HCT116 (cell line): ENCODE measurements at regions not wholly inside any gene's neighbourhood (a gene's known extent, or its start where the extent isn't known, plus 50 kb on each side); places are given as distances from the start of the nearest gene placed in this dataset.

Experiments used
- ATAC-seq: fragments of 200-7000 bp; cut with Tn5 transposase; 2 replicates; pipeline ENCODE4 v1.9.1; 2020; ENCODE audit warnings: mild to moderate bottlenecking, moderate library complexity
- BruUV-seq: library from RNA; stranded (reverse); fragments of 400-500 nt; replicated peaks from 2 replicates; lab custom pipeline; 2021; lab: Mats Ljungman, UMichigan
- CTCF ChIA-PET: fragments of 300-600 bp; sonication (Branson Sonifier 250); formaldehyde crosslinking; loops from one replicate; lab custom pipeline; 2021; ENCODE audit warnings: antibody characterized with exemption; lab: Charles Lee
- POLR2A ChIA-PET: fragments of 300-600, 350-600 bp; sonication (Branson Sonifier 250); formaldehyde crosslinking; loops from one replicate; lab custom pipeline; 2021; ENCODE audit warnings: antibody characterized with exemption; lab: Charles Lee
- RAD21 ChIA-PET, 2 experiments: fragments of 300-600 bp; sonication (Branson Sonifier 250); formaldehyde crosslinking; loops; one replicate each; lab custom pipeline; 2023; ENCODE audit warnings: low total read pairs in 2 of 2; ENCODE audit not compliant: uncharacterized antibody in 2 of 2, unreplicated experiment in 2 of 2, low non-redundant PET in 1 of 2; lab: Charles Lee
- DNase-seq: peaks from one replicate; pipeline ENCODE4 v3.0.0-alpha.2; 2010; ENCODE audit warnings: low read depth, low spot score
- H2AFZ ChIP-seq: fragments of 200-600 bp; shearing (Covaris generic), sonication (generic); 2 replicates; pipeline ENCODE4 v1.6.1; 2017; ENCODE audit warnings: low read depth, mixed run types, mixed read lengths, antibody characterized with exemption, low read length; ENCODE audit not compliant: poor library complexity, severe bottlenecking
- H3K27ac ChIP-seq: 2 replicates; pipeline ENCODE4 v1.5.1; 2012; ENCODE audit warnings: low read depth, low read length
- H3K27me3 ChIP-seq: fragments of 200-600 bp; sonication (generic); 2 replicates; pipeline ENCODE4 v1.6.1; 2016; ENCODE audit warnings: mixed run types, low read length, mixed read lengths; ENCODE audit not compliant: insufficient read depth
- H3K36me3 ChIP-seq, 2 experiments: fragments of 200-500 bp in 1 of 2; fragments of 200-600 bp in 1 of 2; sonication (Bioruptor generic) in 1 of 2; sonication (generic) in 1 of 2; 2 replicates each; pipeline versions ENCODE4 v1.5.1 to v1.6.1; 2014 to 2016; ENCODE audit warnings: low read length in 2 of 2, inconsistent platforms in 1 of 2, mixed read lengths in 1 of 2, mixed run types in 1 of 2; ENCODE audit not compliant: insufficient read depth in 2 of 2, control insufficient read depth in 1 of 2
- H3K4me1 ChIP-seq, 2 experiments: fragments of 200-600 bp in 1 of 2; sonication (generic) in 1 of 2; 2 replicates each; pipeline versions ENCODE4 v1.5.1 to v1.6.1; 2012 to 2017; ENCODE audit warnings: low read length in 2 of 2, inconsistent platforms in 1 of 2, mild to moderate bottlenecking in 1 of 2, mixed read lengths in 1 of 2, mixed run types in 1 of 2, moderate library complexity in 1 of 2; ENCODE audit not compliant: insufficient read depth in 2 of 2, control insufficient read depth in 1 of 2
- H3K4me2 ChIP-seq: fragments of 200-600 bp; sonication (generic); 2 replicates; pipeline ENCODE4 v1.6.1; 2017; ENCODE audit warnings: mixed run types, low read length, mixed read lengths
- H3K4me3 ChIP-seq, 2 experiments: fragments of 200-600 bp in 1 of 2; sonication (generic) in 1 of 2; replicated peaks in 1 of 2; 2 replicates each; pipeline ENCODE4 v1.5.1; 2011 to 2016; ENCODE audit warnings: low read length in 2 of 2, control low read depth in 1 of 2, low read depth in 1 of 2, mild to moderate bottlenecking in 1 of 2, mixed read lengths in 1 of 2, mixed run types in 1 of 2
- H3K79me2 ChIP-seq: fragments of 200-600 bp; sonication (generic); 2 replicates; pipeline ENCODE4 v1.6.1; 2017; ENCODE audit warnings: mild to moderate bottlenecking, mixed run types, low read length, moderate library complexity, mixed read lengths; ENCODE audit not compliant: insufficient read depth
- H3K9ac ChIP-seq: fragments of 200-600 bp; sonication (generic); 2 replicates; pipeline ENCODE4 v1.6.1; 2016; ENCODE audit warnings: low read length, mixed read lengths
- H3K9me2 ChIP-seq: fragments of 200-600 bp; sonication (generic), shearing (Covaris generic); 2 replicates; pipeline ENCODE4 v1.6.1; 2017; ENCODE audit warnings: mixed run types, mild to moderate bottlenecking, moderate library complexity; ENCODE audit not compliant: insufficient read depth
- H3K9me3 ChIP-seq, 2 experiments: fragments of 200-500 bp in 1 of 2; fragments of 200-600 bp in 1 of 2; sonication (Bioruptor generic) in 1 of 2; sonication (generic) in 1 of 2; 2 replicates each; pipeline ENCODE4 v1.6.1; 2014 to 2017; ENCODE audit warnings: low read length in 2 of 2, mixed read lengths in 2 of 2, inconsistent platforms in 1 of 2, low read depth in 1 of 2, mild to moderate bottlenecking in 1 of 2, mixed run types in 1 of 2, moderate library complexity in 1 of 2; ENCODE audit not compliant: control insufficient read depth in 1 of 2, insufficient read depth in 1 of 2
- H4K20me1 ChIP-seq: fragments of 200-600 bp; sonication (generic), shearing (Covaris generic); 2 replicates; pipeline ENCODE4 v1.6.1; 2017; ENCODE audit warnings: mixed run types, mild to moderate bottlenecking, moderate library complexity; ENCODE audit not compliant: insufficient read depth
- CBX3 ChIP-seq: IDR thresholded peaks from 2 replicates; pipeline ENCODE4 v1.6.1; 2012; ENCODE audit warnings: low read depth
- CTCF ChIP-seq, 3 experiments: fragments of 200-600 bp in 1 of 3; sonication (generic) in 1 of 3; IDR thresholded peaks in 2 of 3; conservative IDR thresholded peaks in 1 of 3; 2 replicates each; pipeline ENCODE4 v1.5.1; 2012 to 2017; ENCODE audit warnings: low read depth in 2 of 3, low read length in 2 of 3, antibody characterized with exemption in 1 of 3, borderline replicate concordance in 1 of 3, control low read depth in 1 of 3, mild to moderate bottlenecking in 1 of 3, mixed read lengths in 1 of 3, mixed run types in 1 of 3, moderate library complexity in 1 of 3; ENCODE audit not compliant: insufficient read depth in 1 of 3
- EGR1 ChIP-seq: IDR thresholded peaks from 2 replicates; pipeline ENCODE4 v1.6.1; 2012; ENCODE audit warnings: low read depth
- ELF1 ChIP-seq: IDR thresholded peaks from 2 replicates; pipeline ENCODE4 v1.6.1; 2012; ENCODE audit warnings: low read depth, borderline replicate concordance
- EZH2phosphoT487 ChIP-seq: fragments of 200-600 bp; IDR thresholded peaks from 2 replicates; pipeline ENCODE4 v1.6.1; 2018; ENCODE audit warnings: antibody characterized with exemption, borderline replicate concordance
- POLR2AphosphoS5 ChIP-seq: IDR thresholded peaks from 2 replicates; pipeline ENCODE4 v1.6.1; 2011; ENCODE audit warnings: mild to moderate bottlenecking, low read depth, low read length, moderate library complexity
- RAD21 ChIP-seq: IDR thresholded peaks from 2 replicates; pipeline ENCODE4 v1.6.1; 2012; ENCODE audit warnings: low read depth, mild to moderate bottlenecking
- SP1 ChIP-seq: IDR thresholded peaks from 2 replicates; pipeline ENCODE4 v1.6.1; 2012; ENCODE audit warnings: low read depth
- SRF ChIP-seq: IDR thresholded peaks from 2 replicates; pipeline ENCODE4 v1.6.1; 2012; ENCODE audit warnings: low read depth
- TCF7L2 ChIP-seq: IDR thresholded peaks from 2 replicates; pipeline ENCODE4 v1.7.0; 2011; ENCODE audit warnings: borderline replicate concordance, inconsistent platforms; ENCODE audit not compliant: insufficient read depth, insufficient read length; ENCODE audit errors: extremely low read depth
- YY1 ChIP-seq: IDR thresholded peaks from 2 replicates; pipeline ENCODE4 v1.6.1; 2011; ENCODE audit warnings: low read length, low read depth, moderate library complexity, mild to moderate bottlenecking; ENCODE audit not compliant: insufficient replicate concordance; ENCODE audit errors: extremely low read depth
- ZFX ChIP-seq: fragments of 450-650 bp; IDR thresholded peaks from 2 replicates; pipeline ENCODE4 v1.6.1; 2017
- ZNF274 ChIP-seq: fragments of 200-500 bp; sonication (Bioruptor generic); IDR thresholded peaks from 2 replicates; pipeline ENCODE4 v1.6.1; 2014; ENCODE audit warnings: mild to moderate bottlenecking, low read depth, low read length, inconsistent platforms
- intact Hi-C: fragments of 100-400 bp; cut with micrococcal nuclease; formaldehyde crosslinking; loops from 2 replicates; pipeline ENCODE4 v1.10.0; 2022
- TF ChIP-seq, protein P1 (sequence below): IDR thresholded peaks from 2 replicates; pipeline ENCODE4 v1.6.1; 2012; ENCODE audit warnings: low read depth

GRCh38 chr17:33892717-33893591 is 362.1 kb upstream of the CCL2 start:
- H3K9me2 ChIP-seq, result no peaks in the 10 kb centered on the region
- DNase-seq (no peak), ATAC-seq (no peak)
- H3K4me1 ChIP-seq, result no peaks in the 10 kb centered on the region
- H3K79me2 ChIP-seq, result no peaks in the 10 kb centered on the region
- peaks cover 0 to 20% of the 10 kb centered on the region in 2 experiments; a peak in 2 of 4 replicates for H3K9me3 ChIP-seq
- CTCF ChIA-PET, result no interaction called here
- no peaks in the 10 kb centered on the region for H3K27me3 ChIP-seq
- intact Hi-C loops, result no loop called here
- TF ChIP-seq SP1 (no peak), CBX3 (no peak), SRF (no peak)
- TF ChIP-seq, protein P1, sequence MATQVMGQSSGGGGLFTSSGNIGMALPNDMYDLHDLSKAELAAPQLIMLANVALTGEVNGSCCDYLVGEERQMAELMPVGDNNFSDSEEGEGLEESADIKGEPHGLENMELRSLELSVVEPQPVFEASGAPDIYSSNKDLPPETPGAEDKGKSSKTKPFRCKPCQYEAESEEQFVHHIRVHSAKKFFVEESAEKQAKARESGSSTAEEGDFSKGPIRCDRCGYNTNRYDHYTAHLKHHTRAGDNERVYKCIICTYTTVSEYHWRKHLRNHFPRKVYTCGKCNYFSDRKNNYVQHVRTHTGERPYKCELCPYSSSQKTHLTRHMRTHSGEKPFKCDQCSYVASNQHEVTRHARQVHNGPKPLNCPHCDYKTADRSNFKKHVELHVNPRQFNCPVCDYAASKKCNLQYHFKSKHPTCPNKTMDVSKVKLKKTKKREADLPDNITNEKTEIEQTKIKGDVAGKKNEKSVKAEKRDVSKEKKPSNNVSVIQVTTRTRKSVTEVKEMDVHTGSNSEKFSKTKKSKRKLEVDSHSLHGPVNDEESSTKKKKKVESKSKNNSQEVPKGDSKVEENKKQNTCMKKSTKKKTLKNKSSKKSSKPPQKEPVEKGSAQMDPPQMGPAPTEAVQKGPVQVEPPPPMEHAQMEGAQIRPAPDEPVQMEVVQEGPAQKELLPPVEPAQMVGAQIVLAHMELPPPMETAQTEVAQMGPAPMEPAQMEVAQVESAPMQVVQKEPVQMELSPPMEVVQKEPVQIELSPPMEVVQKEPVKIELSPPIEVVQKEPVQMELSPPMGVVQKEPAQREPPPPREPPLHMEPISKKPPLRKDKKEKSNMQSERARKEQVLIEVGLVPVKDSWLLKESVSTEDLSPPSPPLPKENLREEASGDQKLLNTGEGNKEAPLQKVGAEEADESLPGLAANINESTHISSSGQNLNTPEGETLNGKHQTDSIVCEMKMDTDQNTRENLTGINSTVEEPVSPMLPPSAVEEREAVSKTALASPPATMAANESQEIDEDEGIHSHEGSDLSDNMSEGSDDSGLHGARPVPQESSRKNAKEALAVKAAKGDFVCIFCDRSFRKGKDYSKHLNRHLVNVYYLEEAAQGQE, result no peak
- H3K9ac ChIP-seq, result no peak overlapping the region
- POLR2A ChIA-PET, result no interaction called here
- BruUV-seq, result no TSS peak
- H3K4me3 ChIP-seq, result no peak overlapping the region
- no peak overlapping the region for H3K27ac ChIP-seq
- RAD21 ChIA-PET, result no interaction called here
- H3K36me3 ChIP-seq, result no peaks in the 10 kb centered on the region
- no peak overlapping the region for H2AFZ ChIP-seq
- H3K4me2 ChIP-seq, result no peak overlapping the region
- no peaks in the 10 kb centered on the region for H4K20me1 ChIP-seq

GRCh38 chr17:33895491-33895890 is 359.6 kb upstream of the CCL2 start:
- no TSS peak for BruUV-seq
- ChIA-PET CTCF (no interaction called here), RAD21 (no interaction called here), POLR2A (no interaction called here)
- H3K9ac ChIP-seq, result no peak overlapping the region
- intact Hi-C loops, result no loop called here
- no peak overlapping the region for H2AFZ ChIP-seq
- H3K36me3 ChIP-seq, result no peaks in the 10 kb centered on the region
- H3K4me3 ChIP-seq, result no peak overlapping the region
- no peak overlapping the region for H3K4me2 ChIP-seq
- no peaks in the 10 kb centered on the region for H3K79me2 ChIP-seq
- H3K27me3 ChIP-seq, result no peaks in the 10 kb centered on the region
- no peak for DNase-seq
- H4K20me1 ChIP-seq, result no peaks in the 10 kb centered on the region
- no peak overlapping the region for H3K27ac ChIP-seq
- no peak for ATAC-seq
- no peaks in the 10 kb centered on the region for H3K9me2 ChIP-seq
- H3K4me1 ChIP-seq, result no peaks in the 10 kb centered on the region
- H3K9me3 ChIP-seq, result peaks cover 0 to 23% of the 10 kb centered on the region in 2 experiments; a peak in 1 of 4 replicates
- TF ChIP-seq EGR1 (no peak), EZH2phosphoT487 (no peak), TCF7L2 (no peak), ELF1 (no peak), CTCF (IDR thresholded peaks at IDR 0.05 in 2 of 3, conservative IDR thresholded peaks at IDR 0.05 in 1 of 3; ENCODE audit: borderline replicate concordance in 1 of 3, insufficient read depth in 1 of 3, low read depth in 2 of 3, low read length in 2 of 3) (no peak), ZNF274 (no peak), YY1 (no peak), SRF (no peak), RAD21 (no peak), ZFX (no peak), POLR2AphosphoS5 (no peak)
